OCI-LY1 (cell line): ENCODE measurements at regions not wholly inside any gene's neighbourhood (a gene's known extent, or its start where the extent isn't known, plus 50 kb on each side); places are given as distances from the start of the nearest gene placed in this dataset.
"Not testable (repeated sequence)": the region's sequence is repeated elsewhere in the genome, so short reads cannot be mapped to it uniquely, and the experiment has no call there.

ENCODE experiments used
- EZH2 ChIP-seq: fragments of 200-600 bp; sonication (generic), shearing (Covaris generic); IDR thresholded peaks from 2 replicates; pipeline ENCODE4 v1.8.0; 2017; ENCODE audit warnings: borderline replicate concordance, mixed run types, mild to moderate bottlenecking, antibody characterized with exemption, low read length, moderate library complexity, mixed read lengths
- TF ChIP-seq, protein P1 (sequence below): fragments of 200-600 bp; sonication (generic), shearing (Covaris generic); IDR thresholded peaks from 2 replicates; pipeline ENCODE4 v1.5.1; 2017; ENCODE audit warnings: mild to moderate bottlenecking, antibody characterized with exemption, low read length, moderate library complexity, mixed read lengths

DNA sequence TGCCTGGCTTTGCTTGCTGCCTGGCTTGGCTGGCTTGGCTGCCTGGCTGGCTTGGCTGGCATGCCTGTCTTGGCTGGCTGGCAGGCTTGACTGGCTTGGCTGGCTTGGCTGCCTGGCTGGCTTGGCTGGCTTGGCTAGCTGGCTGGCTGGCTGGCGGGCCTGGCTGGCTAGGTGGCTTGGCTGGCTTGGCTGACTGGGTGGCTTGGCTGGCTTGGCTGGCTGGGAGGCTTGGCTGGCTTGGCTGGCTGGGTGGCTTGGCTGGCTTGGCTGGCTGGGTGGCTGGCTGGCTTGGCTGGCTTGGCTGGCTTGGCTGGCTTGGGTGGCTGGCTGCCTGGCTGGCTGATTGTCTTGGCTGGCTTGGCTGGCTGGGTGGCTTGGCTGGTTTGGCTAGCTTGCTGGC is 2826.4 kb downstream of the RPIA start:
- TF ChIP-seq, protein P1, sequence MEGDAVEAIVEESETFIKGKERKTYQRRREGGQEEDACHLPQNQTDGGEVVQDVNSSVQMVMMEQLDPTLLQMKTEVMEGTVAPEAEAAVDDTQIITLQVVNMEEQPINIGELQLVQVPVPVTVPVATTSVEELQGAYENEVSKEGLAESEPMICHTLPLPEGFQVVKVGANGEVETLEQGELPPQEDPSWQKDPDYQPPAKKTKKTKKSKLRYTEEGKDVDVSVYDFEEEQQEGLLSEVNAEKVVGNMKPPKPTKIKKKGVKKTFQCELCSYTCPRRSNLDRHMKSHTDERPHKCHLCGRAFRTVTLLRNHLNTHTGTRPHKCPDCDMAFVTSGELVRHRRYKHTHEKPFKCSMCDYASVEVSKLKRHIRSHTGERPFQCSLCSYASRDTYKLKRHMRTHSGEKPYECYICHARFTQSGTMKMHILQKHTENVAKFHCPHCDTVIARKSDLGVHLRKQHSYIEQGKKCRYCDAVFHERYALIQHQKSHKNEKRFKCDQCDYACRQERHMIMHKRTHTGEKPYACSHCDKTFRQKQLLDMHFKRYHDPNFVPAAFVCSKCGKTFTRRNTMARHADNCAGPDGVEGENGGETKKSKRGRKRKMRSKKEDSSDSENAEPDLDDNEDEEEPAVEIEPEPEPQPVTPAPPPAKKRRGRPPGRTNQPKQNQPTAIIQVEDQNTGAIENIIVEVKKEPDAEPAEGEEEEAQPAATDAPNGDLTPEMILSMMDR: not testable (repeated sequence)
- TF ChIP-seq EZH2: not testable (repeated sequence)
